CD4-positive, alpha-beta T cell treated with Interleukin-17A for 1 hour (primary cell): ENCODE measurements at regions not wholly inside any gene's neighbourhood (a gene's known extent, or its start where the extent isn't known, plus 50 kb on each side); places are given as distances from the start of the nearest gene placed in this dataset.
"Not testable (repeated sequence)": the region's sequence is repeated elsewhere in the genome, so short reads cannot be mapped to it uniquely, and the experiment has no call there.

Experiments used
- DNase-seq: peaks from one replicate; pipeline ENCODE4 v3.0.0-alpha.2; 2020

DNA sequence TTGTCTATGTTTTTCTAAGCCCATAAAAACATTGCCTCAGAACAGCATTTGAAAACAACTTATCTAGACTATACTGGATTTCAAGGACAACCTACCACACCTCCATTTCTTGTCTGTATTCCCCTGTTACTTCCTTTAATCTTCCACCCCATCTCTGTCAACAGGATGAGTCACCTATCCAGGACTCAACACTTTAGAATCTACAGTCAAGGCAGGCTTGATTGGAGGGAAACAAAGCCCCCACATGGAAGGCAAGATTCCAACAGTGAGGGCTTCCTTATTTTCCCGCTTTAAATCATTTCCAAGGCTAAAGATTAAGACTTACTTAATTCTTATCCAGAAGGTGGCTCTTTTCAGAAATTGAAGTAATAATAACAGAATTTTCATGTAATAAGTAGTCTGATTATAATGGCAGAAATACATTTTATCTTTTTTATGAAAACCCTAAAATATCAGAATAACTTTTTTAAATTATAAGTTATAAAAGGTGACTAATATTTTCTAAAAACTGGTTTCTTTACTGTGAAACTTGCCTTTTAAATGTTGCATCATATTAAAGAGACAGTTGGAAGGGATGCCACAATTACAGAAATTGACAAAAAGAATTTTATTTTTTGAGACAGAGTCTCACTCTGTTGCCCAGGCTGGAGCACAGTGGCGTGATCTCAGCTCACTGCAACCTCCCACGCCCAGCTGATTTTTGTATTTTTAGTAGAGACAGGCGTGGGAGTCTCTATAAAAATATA is 138.7 kb upstream of the CCDC150 start:
- no peak for DNase-seq

DNA sequence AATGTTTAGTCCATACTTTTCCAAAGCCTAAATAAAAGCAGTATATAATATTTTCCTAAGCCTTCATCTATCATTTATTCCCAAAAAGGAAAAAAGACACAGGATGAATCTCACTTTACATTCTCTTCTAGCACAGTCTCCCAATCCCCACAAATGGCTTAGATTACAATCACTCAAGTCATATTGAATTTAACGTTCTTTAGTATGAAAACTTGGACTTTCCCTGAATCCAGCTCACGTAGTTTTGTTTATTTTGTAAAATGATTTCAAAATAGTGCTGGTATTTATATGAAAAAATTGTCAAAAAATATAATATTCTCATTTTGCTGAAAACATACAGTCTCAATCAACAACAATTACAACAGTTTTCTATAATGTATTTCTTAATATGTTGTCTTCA is 137.7 kb upstream of the CCDC150 start:
- DNase-seq, result no peak

DNA sequence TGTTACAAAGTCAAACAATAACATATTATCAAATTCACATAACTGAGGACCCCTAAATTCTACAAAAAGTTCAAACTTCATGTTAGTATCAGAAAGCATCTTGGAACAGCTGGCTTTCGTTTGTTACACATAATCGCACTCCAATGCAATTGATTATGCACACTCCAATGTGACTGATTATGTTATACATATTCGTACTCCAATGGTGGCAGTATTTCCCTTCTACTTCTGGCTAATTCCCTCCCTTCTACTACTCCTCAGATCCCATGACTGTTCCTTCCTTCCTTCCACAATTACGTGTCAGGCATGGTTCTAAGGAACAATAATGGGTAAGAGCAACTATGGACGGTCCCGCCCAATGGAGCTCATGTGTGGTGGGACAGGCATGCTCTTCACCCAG is 137.1 kb upstream of the CCDC150 start:
- DNase-seq, result no peak

DNA sequence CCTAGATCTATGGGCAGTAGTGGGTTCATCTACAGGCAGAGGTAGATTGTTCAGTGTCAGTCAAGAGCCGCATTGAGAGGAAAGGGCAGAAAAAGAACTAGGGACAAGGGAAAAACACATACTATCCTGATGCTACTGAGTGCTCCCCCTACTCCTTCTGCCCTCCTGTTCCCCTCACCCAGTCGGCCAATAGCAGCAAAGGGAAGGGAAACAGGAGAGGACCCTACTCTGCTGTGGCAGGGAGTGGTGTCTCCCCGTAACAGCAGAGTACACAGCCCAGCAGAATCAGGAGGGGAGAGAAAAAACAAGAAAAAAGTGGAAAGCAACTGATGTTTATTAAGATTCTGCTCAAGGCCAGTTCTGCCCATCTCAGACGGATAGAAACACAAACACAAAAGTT is 136.1 kb upstream of the CCDC150 start:
- no peak for DNase-seq

DNA sequence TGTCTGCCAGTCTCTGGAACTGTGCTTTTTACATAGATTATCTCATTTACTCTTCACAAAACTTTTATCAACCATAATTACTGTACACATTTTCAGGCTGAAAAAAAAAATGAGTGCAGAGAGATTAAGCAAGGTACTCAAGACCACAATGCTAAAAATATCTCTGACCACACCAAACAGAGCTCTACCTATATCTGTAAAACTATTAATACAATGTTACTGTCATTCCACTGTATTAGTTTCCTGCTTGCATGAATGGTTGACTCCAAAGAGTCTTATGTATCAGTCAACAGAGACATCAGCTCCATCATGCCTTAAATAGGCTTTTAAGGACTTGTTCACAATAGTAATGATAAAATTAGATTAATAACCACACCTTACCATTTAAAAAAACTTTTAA is 134.7 kb upstream of the CCDC150 start:
- DNase-seq, result no peak

DNA sequence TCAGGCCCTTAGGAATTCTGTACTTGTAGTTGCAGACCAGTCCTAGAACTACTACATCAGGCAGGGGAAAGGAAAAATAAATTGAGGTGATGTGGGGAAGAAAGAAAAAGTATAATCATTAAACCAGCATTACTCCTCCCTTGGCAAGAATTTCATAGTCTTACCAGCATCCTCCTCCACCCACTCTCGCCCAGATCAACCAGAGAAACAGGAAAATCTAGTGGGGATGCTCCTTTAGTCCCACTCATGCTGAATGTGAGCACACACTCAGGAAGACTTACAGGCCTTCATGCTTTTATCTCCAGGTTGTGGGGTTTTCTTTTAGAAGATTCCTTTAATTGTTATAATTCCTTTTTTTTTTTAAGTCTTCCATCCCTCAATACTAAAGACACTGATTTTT is 129.3 kb upstream of the CCDC150 start:
- no peak for DNase-seq

DNA sequence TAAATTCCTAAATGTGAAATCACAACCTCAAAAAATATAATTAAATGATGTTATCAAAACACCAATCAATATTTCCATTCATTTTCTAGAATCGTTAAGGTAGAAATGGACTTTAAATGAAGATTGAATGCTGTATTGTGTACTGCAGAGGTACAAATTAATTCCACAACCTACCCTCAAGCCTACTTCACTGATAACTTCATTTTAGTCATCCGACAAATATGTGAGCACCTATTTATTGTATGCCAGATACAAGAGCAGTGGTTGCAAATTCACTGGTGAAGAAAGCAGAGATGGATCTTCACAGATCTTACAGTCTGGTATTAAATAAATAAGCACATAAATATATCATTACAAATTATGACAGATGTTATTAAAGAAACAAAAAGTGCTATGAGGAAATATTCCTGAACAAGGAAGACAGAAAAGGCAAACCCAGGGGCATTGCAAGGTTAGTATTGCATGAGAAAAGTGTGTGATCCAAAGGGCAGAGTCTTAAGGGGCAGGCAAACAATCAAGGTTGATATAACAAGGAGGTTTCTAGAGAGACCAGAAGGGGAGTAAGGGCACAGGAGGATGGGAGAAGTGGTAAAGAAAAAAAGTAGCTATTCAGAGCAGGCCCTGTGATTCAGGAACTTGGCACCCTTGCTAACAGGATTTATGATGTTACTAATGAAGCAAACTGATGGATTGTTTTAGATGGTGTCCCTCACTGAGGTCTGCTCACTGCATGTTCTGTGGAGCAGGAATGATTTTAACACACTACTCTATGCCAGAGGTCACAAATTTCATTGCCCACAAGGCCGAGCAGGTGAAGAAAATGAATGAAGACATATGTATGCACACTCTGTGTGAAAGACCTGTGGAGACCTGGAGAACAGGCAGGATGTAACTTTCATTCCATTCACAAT is 128.0 kb upstream of the CCDC150 start:
- DNase-seq, result no peak

DNA sequence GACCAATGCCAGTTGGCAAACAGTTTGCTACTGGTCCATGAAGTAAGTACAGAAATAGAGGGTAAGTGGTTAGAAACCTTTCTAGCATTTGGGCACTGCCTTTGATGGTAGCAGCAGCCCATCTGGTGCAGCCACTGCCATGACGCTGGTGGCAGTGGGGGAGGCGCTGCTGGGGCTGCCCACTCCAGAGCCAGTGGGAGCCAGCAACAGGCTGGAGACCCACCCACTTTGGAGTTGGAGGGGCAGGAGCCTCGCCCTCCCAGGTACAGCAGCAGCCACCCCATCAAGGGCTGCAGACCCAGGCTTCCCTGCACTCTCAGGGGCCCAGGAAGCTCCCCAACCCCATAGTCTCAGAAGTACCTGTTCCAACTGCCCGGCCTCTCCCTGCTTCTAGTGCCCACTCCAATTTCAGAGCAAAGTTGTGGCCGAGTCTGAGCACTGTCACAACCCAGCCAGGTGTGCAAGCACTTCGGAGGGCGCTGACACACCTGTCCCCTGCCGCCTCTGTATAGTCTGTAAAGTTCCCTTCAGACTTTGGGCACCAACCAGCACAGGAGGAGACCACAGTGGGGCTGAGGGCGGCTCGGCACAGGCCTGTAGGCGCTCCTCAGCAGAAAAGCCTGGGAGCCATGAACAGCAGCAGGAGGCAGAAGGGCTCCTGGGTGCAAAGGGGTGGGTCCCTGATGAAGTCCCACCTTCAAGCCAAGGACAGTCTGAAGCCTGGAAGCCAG is 125.6 kb upstream of the CCDC150 start:
- DNase-seq, result no peak

DNA sequence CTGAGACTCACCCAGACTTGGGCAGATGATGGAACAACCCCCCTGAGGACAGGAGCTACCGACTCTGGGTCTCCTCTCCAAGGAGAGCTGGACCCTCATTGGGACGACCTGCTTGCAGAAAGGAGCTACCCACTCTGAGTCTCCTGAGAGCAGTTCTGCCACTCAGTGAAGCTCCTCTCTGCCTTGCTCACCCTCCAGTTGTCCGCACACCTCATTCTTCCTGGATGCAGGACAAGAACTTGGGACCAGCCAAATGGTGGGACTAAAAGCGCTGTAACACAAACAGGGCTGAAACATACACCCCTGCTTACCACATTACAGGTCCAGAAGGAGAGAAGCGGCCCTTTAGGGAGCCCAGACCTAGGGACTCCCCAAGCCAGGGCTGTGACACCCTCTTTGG is 124.9 kb upstream of the CCDC150 start:
- no peak for DNase-seq

DNA sequence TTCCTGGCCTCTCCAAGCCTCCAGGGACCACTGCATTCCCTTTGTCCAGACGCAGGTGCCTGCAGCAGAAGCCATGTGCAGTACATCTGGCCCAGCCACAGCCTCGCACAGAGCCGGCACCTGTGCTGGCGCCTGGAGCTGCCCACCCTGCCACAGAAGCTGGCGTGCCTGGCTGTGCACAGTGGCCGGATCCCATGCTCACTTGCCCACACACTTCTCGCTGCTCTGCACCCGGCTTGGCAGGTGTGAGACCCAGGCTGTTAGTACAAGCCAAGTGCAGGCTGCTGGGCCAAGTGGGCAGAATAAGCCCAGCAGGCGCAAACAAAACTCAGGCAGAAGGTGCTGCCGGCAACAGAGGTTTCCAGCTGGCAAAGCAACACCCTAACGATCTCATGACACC is 124.5 kb upstream of the CCDC150 start:
- DNase-seq, result no peak

DNA sequence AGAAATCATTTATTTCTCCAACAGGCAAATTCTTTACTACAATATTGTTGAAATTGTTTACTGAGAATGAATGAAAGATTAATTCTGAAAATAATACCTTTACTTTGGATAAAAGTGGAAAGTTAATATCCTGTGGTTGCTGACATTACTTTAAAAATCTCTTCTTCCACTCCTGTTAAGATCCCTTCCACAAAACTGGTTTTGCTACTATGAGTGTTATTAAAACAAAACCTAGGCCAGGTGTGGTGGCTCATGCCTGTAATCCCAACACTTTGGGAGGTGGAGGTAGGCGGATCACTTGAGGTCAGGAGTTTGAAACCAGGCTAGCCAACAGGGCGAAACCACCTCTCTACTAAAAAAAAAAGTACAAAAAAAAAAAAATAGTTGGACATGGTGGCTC is 123.9 kb upstream of the CCDC150 start:
- DNase-seq, result no peak

DNA sequence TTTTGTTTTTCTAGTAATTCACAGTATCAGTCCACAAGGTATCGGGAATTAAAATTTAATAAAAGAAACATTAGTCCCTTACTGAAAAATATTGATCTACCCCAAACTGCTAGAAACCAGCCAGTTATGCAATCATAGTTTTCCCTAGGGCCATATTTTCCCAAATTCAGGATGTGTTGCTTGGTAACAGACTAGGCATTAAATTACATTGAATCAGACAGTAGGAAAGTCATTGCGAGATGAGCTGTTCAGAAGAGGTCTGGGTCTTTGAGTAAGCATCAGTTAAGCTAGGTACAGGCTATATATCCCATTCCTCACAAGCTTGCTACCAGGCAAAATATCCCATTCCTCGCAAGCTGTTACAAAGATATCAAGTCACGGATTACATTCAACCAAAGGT is 123.0 kb upstream of the CCDC150 start:
- DNase-seq, result no peak

DNA sequence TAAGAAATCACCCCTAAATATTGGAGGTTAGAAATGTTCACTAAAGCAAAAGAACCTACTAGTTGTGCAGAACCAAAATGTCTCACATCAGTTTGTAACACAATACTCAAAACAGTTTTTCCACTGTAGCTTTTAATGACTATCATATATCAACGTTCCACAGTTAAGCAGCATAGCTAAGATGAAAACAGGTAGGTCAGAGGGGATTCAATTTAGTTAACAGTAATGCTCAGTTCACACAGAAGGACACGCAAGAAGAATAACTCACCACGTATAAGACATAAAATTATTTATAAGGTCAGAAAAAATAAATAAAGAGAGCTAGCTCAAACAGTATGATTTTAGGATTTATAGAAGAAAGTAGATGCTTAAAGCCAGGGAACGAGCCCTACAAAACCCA is 118.9 kb upstream of the CCDC150 start:
- no peak for DNase-seq

DNA sequence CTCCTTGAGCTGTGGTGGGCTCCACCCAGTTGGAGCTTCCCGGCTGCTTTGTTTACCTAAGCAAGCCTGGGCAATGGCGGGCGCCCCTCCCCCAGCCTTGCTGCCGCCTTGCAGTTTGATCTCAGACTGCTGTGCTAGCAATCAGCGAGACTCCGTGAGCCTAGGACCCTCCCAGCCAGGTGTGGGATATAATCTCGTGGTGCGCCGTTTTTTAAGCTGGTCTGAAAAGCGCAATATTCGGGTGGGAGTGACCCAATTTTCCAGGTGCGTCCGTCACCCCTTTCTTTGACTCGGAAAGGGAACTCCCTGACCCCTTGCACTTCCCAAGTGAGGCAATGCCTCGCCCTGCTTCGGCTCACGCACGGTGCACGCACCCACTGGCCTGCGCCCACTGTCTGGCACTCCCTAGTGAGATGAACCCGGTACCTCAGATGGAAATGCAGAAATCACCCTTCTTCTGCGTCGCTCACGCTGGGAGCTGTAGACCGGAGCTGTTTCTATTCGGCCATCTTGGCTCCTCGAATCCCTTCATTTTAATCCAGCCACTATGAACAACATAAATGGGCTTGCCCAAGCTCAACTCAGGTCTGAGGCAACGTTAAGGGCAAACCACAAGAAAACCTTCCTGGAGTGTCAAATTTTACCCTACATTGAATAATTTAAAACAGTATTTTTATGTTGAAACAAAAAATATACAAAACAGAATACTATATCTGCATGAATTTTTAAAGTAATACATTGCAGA is 112.4 kb upstream of the CCDC150 start:
- DNase-seq, result not testable (repeated sequence)

DNA sequence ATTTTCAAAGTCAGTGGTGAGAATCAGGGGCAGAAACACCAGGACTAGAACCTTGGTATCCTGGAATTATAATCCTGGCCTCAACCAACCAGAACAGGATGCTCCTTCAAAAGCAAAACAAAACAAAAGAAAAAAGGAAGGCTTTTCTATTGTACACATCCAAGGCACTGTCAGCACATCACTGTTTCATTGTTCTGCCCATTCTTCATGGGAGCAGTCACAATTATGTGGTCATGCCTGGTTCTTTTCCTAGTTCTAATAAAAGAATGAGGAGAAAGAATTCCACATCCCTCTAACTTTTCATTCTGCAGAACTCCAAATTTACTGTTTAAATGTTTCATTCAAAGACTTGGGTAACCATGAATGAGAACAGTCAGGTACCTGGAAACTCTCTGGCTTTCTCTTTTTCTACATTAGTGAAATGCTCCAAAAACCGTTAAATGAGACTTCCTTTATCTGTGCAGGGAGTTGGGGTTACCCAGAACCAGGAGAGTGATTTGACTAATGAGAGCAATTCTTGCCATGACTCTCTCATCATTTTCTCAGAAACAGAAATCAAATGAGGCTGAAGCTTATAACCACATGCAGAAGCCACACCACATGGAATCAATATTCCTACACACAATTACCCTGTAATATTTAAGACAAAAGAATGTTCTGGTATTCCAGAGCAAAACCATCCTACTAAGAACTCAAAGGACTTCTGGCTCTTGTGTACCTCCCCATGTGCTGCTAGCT is 110.9 kb upstream of the CCDC150 start:
- DNase-seq, result no peak

DNA sequence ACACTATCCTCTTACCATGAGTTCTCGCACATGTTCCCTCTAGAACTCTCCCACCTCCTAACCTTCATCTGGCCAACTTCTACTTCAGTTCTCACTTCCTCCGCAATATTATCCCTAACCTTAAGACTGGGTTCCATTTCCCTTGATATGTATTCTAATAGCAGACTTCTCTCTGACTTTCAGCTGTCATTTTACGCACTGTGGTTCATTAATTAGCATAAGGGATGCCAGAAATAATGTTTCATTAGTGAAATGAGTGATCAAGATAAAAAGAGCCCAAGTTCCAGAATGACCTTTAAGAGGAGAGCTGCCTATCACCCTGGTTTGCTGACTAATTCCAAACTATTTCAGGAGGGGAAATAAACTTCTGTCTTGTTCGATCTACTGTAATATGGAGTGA is 108.6 kb upstream of the CCDC150 start:
- DNase-seq, result no peak

DNA sequence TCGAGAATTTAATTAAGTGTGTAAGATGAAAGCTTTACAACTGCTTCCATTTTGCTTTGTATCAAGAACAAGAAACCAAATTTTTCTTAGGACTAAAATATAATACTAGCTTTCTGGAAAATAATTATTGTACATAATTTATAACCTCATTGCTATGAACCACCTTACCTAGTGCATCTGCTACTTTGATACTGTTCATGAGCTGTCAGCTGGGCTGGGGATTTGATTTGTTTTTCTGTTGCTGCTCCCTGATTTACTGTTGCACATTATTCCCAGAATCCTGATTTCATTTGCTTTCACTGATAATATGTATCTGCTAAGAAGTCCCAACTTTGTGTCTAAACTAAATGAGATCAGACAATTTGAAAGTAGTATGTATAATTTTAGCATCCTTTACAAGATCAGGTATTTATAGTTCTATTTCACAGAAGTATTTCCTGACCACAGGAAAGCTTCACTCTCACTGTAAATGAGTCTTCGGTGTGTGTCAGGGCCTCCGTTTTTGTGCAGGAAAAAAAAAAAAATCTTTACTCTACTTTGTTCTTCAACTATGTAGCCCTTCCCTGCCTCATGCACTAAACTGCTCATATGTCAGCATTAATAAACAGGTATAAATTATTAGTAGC is 105.6 kb upstream of the CCDC150 start:
- DNase-seq, result no peak

DNA sequence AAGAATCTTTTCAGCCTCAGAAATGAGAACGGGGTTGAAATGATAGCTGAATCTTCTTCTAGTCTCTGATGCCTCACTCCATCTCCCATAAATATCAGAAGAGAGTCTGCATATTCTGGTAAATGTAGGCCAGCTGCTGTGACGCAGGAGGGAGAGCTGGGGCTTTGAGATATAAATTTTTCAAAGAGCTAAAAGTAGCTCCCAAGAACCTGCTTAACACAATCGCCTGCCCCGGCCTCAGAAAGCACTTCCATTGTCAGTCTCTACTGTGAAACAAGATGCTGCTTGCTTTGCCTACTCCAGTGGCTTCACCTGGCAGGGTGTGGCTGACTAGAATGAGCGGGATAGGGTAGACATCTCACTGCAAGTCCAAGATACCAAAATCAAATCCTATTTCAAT is 105.0 kb upstream of the CCDC150 start:
- DNase-seq, result no peak

DNA sequence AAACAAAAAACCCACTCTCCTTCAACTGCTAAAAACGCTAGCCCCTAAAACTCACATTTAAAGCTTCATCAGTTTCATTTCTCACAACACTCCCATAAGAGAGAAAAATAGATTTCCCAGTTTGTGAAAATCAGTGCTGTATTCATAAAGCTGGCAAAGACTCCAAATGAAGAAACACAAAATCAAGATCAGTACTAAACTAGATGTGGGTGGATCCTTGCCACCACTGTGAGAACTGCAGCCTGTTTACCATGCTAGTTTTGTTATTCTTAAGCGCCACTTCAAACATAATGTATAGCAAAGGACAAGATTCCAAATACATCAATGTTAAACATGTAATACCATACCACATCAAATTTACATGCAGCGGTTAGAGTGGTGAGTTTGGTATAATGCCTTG is 104.5 kb upstream of the CCDC150 start:
- no peak for DNase-seq

DNA sequence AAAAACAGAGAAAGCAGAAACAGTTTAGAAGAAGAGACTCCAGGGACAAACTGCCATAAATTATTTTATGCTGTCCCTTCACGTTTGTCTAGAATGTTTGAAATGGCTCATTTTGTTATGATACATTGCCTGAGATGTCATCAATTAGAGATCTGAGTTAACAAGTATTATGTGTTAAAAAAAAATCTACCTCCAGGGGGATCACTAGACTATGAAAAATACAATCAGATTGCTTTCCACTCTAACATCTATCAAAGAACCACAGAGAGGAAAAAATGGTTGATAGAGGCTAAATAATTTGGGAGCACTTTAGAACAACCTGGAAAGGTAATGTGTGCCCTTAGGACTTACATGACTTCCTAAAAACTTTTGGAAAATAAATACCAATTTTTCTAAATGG is 103.8 kb upstream of the CCDC150 start:
- no peak for DNase-seq

DNA sequence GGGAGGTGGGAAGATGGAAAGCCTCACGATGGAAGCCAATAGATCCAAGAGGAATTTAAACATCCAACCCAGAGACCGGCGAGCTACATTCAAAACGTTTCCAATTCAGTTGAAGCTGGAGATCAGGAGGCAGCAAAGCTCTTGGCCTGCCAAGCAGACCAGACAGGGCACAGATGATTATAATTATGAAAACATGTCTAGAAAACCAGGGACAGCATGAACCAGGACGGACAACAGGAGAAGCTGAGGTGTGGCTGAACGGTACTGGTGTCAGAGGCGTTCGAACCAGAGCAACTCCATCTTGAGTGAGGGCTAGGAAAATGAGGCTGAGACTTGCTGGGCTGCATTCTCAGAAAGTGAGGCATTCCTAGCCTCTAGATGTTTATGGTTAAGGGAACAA is 102.2 kb upstream of the CCDC150 start:
- no peak for DNase-seq

DNA sequence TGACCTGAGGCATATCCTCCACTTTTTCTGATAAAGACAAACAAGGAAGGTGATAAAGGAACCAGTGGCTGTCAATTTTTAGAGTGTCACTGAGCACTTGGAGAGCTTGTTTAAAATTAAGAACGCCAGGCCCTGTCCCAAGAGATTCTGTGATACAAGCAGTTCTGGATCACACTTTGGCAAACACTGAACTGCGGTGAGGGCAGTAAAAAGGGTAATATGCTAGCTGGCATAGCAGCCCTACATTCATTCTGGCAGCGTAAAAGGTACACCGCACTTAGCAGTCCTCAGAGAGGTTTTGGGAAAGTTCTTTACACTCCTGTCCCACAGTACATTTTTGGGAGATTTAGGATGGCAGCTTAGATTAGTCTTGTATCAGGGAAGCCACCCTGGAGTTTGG is 101.3 kb upstream of the CCDC150 start:
- no peak for DNase-seq
